H1 (cell line): ENCODE measurements at regions not wholly inside any gene's neighbourhood (a gene's known extent, or its start where the extent isn't known, plus 50 kb on each side); places are given as distances from the start of the nearest gene placed in this dataset.

Experiments used
- CTCF ChIA-PET: fragments of 300-600 bp; sonication (Branson Sonifier 250); formaldehyde crosslinking; loops from one replicate; lab custom pipeline; 2021; ENCODE audit not compliant: partially characterized antibody; lab: Charles Lee
- POLR2A ChIA-PET: fragments of 300-600 bp; sonication (Branson Sonifier 250); formaldehyde crosslinking; loops from one replicate; lab custom pipeline; 2021; ENCODE audit warnings: inconsistent platforms; ENCODE audit not compliant: partially characterized antibody; lab: Charles Lee
- DNase-seq, 2 experiments: peaks; one replicate each; pipeline versions ENCODE4 v3.0.0 to v3.0.0-alpha.2; 2010 to 2022; ENCODE audit warnings: low spot score in 2 of 2, low read depth in 1 of 2, mixed read lengths in 1 of 2
- FAIRE-seq: peaks from 2 replicates; lab custom pipeline; 2011; peaks lifted over from hg19 to GRCh38; lab: Jason Lieb, UNC
- H2AFZ ChIP-seq: 2 replicates; pipeline ENCODE4 v1.8.1; 2012; ENCODE audit warnings: low read length, inconsistent platforms
- H2AK5ac ChIP-seq: 2 replicates; pipeline ENCODE4 v1.6.1; 2013; ENCODE audit warnings: low read depth, low read length
- H2BK120ac ChIP-seq: replicated peaks from 2 replicates; pipeline ENCODE3; 2013; ENCODE audit warnings: low read depth, low read length, inconsistent platforms
- H2BK12ac ChIP-seq: 2 replicates; pipeline ENCODE4 v1.6.1; 2013; ENCODE audit warnings: low read depth, low read length
- H2BK15ac ChIP-seq: 2 replicates; pipeline ENCODE4 v1.6.1; 2013; ENCODE audit warnings: low read length
- H2BK20ac ChIP-seq: 2 replicates; pipeline ENCODE4 v1.6.1; 2013; ENCODE audit warnings: low read length
- H2BK5ac ChIP-seq: 2 replicates; pipeline ENCODE4 v1.6.1; 2013; ENCODE audit warnings: low read depth, low read length
- H3K14ac ChIP-seq: 2 replicates; pipeline ENCODE4 v1.6.1; 2013; ENCODE audit warnings: inconsistent platforms; ENCODE audit not compliant: insufficient read length
- H3K18ac ChIP-seq: 2 replicates; pipeline ENCODE4 v1.6.1; 2013; ENCODE audit warnings: low read length; ENCODE audit errors: extremely low read depth
- H3K23ac ChIP-seq: 2 replicates; pipeline ENCODE4 v1.6.1; 2013; ENCODE audit warnings: inconsistent platforms; ENCODE audit not compliant: insufficient read length
- H3K23me2 ChIP-seq: 2 replicates; pipeline ENCODE4 v1.6.1; 2013; ENCODE audit warnings: low read depth, low read length
- H3K27ac ChIP-seq: 2 replicates; pipeline ENCODE4 v1.6.1; 2011; ENCODE audit warnings: low read depth, low read length, inconsistent platforms
- H3K27me3 ChIP-seq, 4 experiments: replicated peaks in 1 of 4; 1 replicate in 1 of 4; 2 replicates in 3 of 4; pipeline versions ENCODE4 v1.6.1 to v1.8.1; 2011 to 2013; ENCODE audit warnings: low read length in 3 of 4, mild to moderate bottlenecking in 3 of 4, inconsistent platforms in 2 of 4, mixed read lengths in 2 of 4, moderate library complexity in 1 of 4; ENCODE audit not compliant: control insufficient read depth in 3 of 4, insufficient read depth in 3 of 4; ENCODE audit errors: extremely low read depth in 1 of 4
- H3K36me3 ChIP-seq, 4 experiments: 2 replicates each; pipeline versions ENCODE4 v1.6.1 to v1.8.1; 2011 to 2013; ENCODE audit warnings: mild to moderate bottlenecking in 4 of 4, low read length in 3 of 4, moderate library complexity in 2 of 4, control low read depth in 1 of 4, inconsistent platforms in 1 of 4; ENCODE audit not compliant: insufficient read depth in 4 of 4, control insufficient read depth in 2 of 4
- H3K4ac ChIP-seq: replicated peaks from 2 replicates; pipeline ENCODE3; 2013; ENCODE audit warnings: low read length, low read depth, mixed read lengths, inconsistent platforms; ENCODE audit not compliant: insufficient read length
- H3K4me1 ChIP-seq, 4 experiments: replicated peaks in 1 of 4; 1 replicate in 1 of 4; 2 replicates in 3 of 4; pipeline versions ENCODE4 v1.6.1 to v1.8.1; 2011 to 2013; ENCODE audit warnings: low read length in 3 of 4, inconsistent platforms in 2 of 4, mixed read lengths in 1 of 4; ENCODE audit not compliant: insufficient read depth in 4 of 4, control insufficient read depth in 3 of 4
- H3K4me2 ChIP-seq, 2 experiments: 2 replicates each; pipeline versions ENCODE4 v1.6.1 to v1.8.1; 2011 to 2013; ENCODE audit warnings: low read depth in 2 of 2, low read length in 2 of 2, control low read depth in 1 of 2, inconsistent platforms in 1 of 2, mild to moderate bottlenecking in 1 of 2; ENCODE audit not compliant: insufficient read depth in 1 of 2
- H3K4me3 ChIP-seq, 4 experiments: fragments of 200-600, 300-600 bp in 1 of 4; sonication (generic), shearing (Covaris generic), sonication (Bioruptor Twin) in 1 of 4; 2 replicates each; pipeline versions ENCODE4 v1.5.1 to v1.8.1; 2011 to 2016; ENCODE audit warnings: low read length in 4 of 4, low read depth in 3 of 4, control low read depth in 2 of 4, inconsistent platforms in 2 of 4, mild to moderate bottlenecking in 2 of 4, mixed read lengths in 1 of 4, moderate library complexity in 1 of 4; ENCODE audit not compliant: insufficient read depth in 2 of 4; ENCODE audit errors: extremely low read depth in 1 of 4
- H3K56ac ChIP-seq: replicated peaks from 2 replicates; pipeline ENCODE3; 2013; ENCODE audit warnings: low read depth, mild to moderate bottlenecking, mixed read lengths, low read length, inconsistent platforms; ENCODE audit not compliant: insufficient read length
- H3K79me1 ChIP-seq: 2 replicates; pipeline ENCODE4 v1.6.1; 2013; ENCODE audit warnings: low read depth, low read length, control low read depth
- H3K79me2 ChIP-seq, 2 experiments: 2 replicates each; pipeline versions ENCODE4 v1.6.1 to v1.8.1; 2012 to 2013; ENCODE audit warnings: low read length in 2 of 2, mild to moderate bottlenecking in 2 of 2, inconsistent platforms in 1 of 2; ENCODE audit not compliant: insufficient read depth in 2 of 2, control insufficient read depth in 1 of 2
- H3K9ac ChIP-seq, 4 experiments: replicated peaks in 1 of 4; 1 replicate in 1 of 4; 2 replicates in 3 of 4; pipeline versions ENCODE4 v1.6.1 to v1.8.1; 2011 to 2013; ENCODE audit warnings: low read depth in 3 of 4, low read length in 3 of 4, control low read depth in 2 of 4, mild to moderate bottlenecking in 2 of 4, moderate library complexity in 2 of 4, inconsistent platforms in 1 of 4; ENCODE audit errors: extremely low read depth in 1 of 4
- H3K9me3 ChIP-seq, 2 experiments: 2 replicates each; pipeline versions ENCODE4 v1.6.1 to v1.8.1; 2012 to 2013; ENCODE audit warnings: mild to moderate bottlenecking in 2 of 2, moderate library complexity in 2 of 2, control low read depth in 1 of 2, inconsistent platforms in 1 of 2, low read depth in 1 of 2, low read length in 1 of 2, mixed read lengths in 1 of 2; ENCODE audit not compliant: insufficient read depth in 2 of 2
- H4K20me1 ChIP-seq, 2 experiments: replicated peaks in 1 of 2; 2 replicates each; pipeline versions ENCODE3 to v1.8.1; 2011 to 2013; ENCODE audit warnings: inconsistent platforms in 2 of 2, low read length in 2 of 2, mild to moderate bottlenecking in 1 of 2; ENCODE audit not compliant: insufficient read depth in 2 of 2, control insufficient read depth in 1 of 2
- H4K5ac ChIP-seq: 2 replicates; pipeline ENCODE4 v1.6.1; 2013; ENCODE audit warnings: low read length, low read depth, mixed read lengths, inconsistent platforms; ENCODE audit not compliant: insufficient read length
- H4K8ac ChIP-seq: 2 replicates; pipeline ENCODE4 v1.8.0; 2013; ENCODE audit warnings: mild to moderate bottlenecking, moderate library complexity, low read length, inconsistent platforms; ENCODE audit not compliant: insufficient read depth; ENCODE audit errors: extremely low read depth
- H4K91ac ChIP-seq: replicated peaks from 2 replicates; pipeline ENCODE3; 2013; ENCODE audit warnings: low read length, mixed read lengths, inconsistent platforms; ENCODE audit not compliant: insufficient read length
- POLR2A ChIP-seq, 2 experiments: IDR thresholded peaks; 1 replicate in 1 of 2; 2 replicates in 1 of 2; pipeline ENCODE4 v1.6.1; 2011; ENCODE audit warnings: low read depth in 2 of 2, low read length in 2 of 2, mild to moderate bottlenecking in 2 of 2; ENCODE audit errors: control extremely low read depth in 1 of 2
- WGBS, 2 experiments: shearing (Covaris generic) in 1 of 2; methylation state at CpG; one replicate each; pipeline versions ENCODE4 v1.1.6 to v1.1.7; 2013 to 2015; ENCODE audit warnings: low lambda C conversion rate in 2 of 2, mixed read lengths in 2 of 2, inconsistent platforms in 1 of 2, low coverage in 1 of 2, missing lambda C conversion rate in 1 of 2; ENCODE audit not compliant: insufficient replicate concordance in 2 of 2, insufficient coverage in 1 of 2, insufficient read length in 1 of 2; ENCODE audit errors: extremely low coverage in 1 of 2, missing lambda C conversion rate in 1 of 2; 5-methylcytosine and 5-hydroxymethylcytosine counted together

DNA sequence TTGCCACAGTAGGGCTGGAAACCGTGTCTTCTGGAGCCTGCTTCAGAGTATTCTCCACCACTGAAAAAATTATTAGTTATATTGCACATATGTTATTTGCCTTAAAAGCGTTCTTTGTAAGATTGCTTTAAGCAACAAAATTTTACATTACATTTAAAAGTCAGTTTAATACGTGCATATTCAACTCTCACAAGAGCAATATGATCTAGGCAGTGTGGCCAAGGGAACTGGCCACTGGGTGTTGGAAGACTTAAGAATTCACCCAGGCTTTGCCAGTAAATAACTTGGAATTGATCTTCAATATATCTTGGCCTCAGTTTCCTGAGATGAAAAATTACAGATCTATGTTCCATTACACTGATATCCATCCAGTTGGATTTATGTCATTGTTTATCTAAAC is 694.4 kb downstream of the EFNA5 start:
- Histone ChIP-seq H3K79me1 (no peaks in the 10 kb centered on the region; the same call in 1 of the 2 replicates), H3K4ac (no peak overlapping the region), H2AFZ (no peak overlapping the region), H2BK12ac (no peak overlapping the region), H3K36me3 (peaks cover 0 to 7% (median 0%) of the 10 kb centered on the region in 4 experiments; a peak in 3 of 8 replicates), H2BK120ac (peak overlapping the region; percentile 57), H4K20me1 (no peaks in the 10 kb centered on the region), H2BK15ac (no peak overlapping the region), H3K27me3 (no peaks in the 10 kb centered on the region), H3K4me3 (peak overlapping the region in 1 of 4 experiments; percentile 91; a peak in 1 of 8 replicates), H2BK5ac (no peak overlapping the region; the same call in 1 of the 2 replicates), H4K5ac (peak overlapping the region; percentile 80), H3K18ac (no peak overlapping the region), H3K27ac (no peak overlapping the region), H3K9me3 (no peaks in the 10 kb centered on the region), H3K4me1 (peaks cover 0 to 11% (median 4%) of the 10 kb centered on the region in 4 experiments; a peak in 3 of 7 replicates), H3K23ac (no peak overlapping the region), H3K56ac (no peak overlapping the region), H2BK20ac (no peak overlapping the region), H2AK5ac (no peak overlapping the region), H3K23me2 (no peaks in the 10 kb centered on the region), H3K9ac (no peak overlapping the region), H4K8ac (no peak overlapping the region), H4K91ac (no peak overlapping the region), H3K4me2 (peak overlapping the region; percentile 2 to 14; a peak in 2 of 4 replicates), H3K79me2 (peaks cover 5 to 75% of the 10 kb centered on the region in 2 experiments; a peak in 3 of 4 replicates), H3K14ac (no peak overlapping the region)
- WGBS, 2 experiments = 64% methylated on average over 3 of the region's 3 CpGs; no CpG with 5 or more reads in 1 of the 2 experiments
- DNase-seq (no peak), FAIRE-seq (no peak)
- CTCF ChIA-PET = interaction anchor here (0.6 kb wide), 1 partner anchor 339 kb away, joined by 3 read pairs; no protein-coding TSS in a partner anchor
- POLR2A ChIA-PET = interaction anchor here (1.6 to 1.7 kb wide), 2 partner anchors 8 to 9 kb away, joined by 3 to 4 read pairs; no protein-coding TSS in a partner anchor
- no peak for TF ChIP-seq POLR2A (IDR thresholded peaks at IDR 0.05; ENCODE audit: control extremely low read depth in 1 of 2, low read depth in 2 of 2, low read length in 2 of 2)
